HG03460 (cell line): ENCODE measurements at regions not wholly inside any gene's neighbourhood (a gene's known extent, or its start where the extent isn't known, plus 50 kb on each side); places are given as distances from the start of the nearest gene placed in this dataset.
"Not testable (repeated sequence)": the region's sequence is repeated elsewhere in the genome, so short reads cannot be mapped to it uniquely, and the experiment has no call there.

ENCODE experiments used
- ATAC-seq: cut with Tn5 transposase; IDR thresholded peaks from one replicate; pipeline ENCODE4 v1.9.1; 2021; ENCODE audit not compliant: unreplicated experiment

DNA sequence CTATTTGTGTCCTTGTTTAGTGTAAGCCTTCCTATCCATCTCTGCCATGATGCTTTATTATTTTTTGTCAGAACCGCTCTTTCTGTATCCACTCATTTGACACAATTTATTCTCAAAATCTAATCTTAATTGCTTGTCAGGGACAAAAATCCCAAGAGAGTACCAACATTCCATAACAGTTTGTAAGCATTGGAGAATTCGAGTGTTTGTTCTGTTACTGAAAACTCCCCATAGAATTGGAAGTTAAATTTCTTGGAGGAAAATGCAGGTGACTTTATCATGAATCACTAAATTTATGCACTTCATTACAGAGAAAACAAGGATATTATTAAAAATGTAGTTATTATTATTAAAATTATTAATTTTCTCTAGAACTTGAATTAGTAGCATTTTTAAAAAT is 1986.1 kb downstream of the ARAP2 start:
- no peak for ATAC-seq

- no peak for ATAC-seq
Measured at GRCh38 chr4:34261799-34262314, 1982.5 kb downstream of the ARAP2 start.

GRCh38 chr4:34269613-34270012 is 1974.7 kb downstream of the ARAP2 start:
- ATAC-seq = no peak

GRCh38 chr4:34271479-34272355 is 1972.6 kb downstream of the ARAP2 start:
- no peak for ATAC-seq

GRCh38 chr4:34279011-34279410 is 1965.3 kb downstream of the ARAP2 start:
- no peak for ATAC-seq

DNA sequence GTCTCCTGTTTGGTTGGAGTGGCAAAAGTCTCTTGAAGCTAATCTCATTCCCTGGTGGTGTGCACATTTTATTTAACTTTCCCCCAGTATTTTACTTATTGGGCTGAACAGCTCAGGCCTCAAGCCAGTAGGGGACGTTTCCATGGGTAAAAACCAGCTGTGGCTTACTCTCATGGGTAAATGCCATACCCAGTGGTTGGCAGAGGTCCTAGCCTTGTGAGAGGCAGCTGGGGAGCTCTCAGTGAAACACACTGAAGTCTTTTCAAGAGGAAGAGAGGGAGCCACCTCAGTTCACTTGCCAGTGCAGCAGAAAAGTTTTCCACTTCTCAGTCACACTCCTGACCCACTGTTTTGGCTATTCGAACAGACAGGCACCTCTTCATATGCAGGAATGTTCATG is 1964.2 kb downstream of the ARAP2 start:
- no peak for ATAC-seq

- ATAC-seq = no peak
Measured at GRCh38 chr4:34281826-34282225, 1962.5 kb downstream of the ARAP2 start.

DNA sequence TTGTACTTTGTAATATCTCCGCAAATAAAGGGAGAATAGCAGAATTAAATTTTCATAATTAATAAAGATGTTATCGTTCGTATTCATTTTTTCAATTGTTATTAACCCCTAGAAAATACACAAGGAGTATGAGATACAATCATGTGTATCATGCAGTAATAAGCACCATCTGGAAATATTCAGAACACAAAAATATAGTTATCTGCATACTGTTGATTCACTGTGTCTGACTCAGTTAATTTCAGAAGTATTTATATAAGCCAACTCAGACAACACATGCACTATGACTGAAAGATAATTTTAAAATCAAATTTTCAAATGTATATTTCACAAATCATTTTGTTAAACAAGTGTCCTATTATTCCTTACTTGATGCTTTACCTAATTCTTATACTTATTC is 1954.8 kb downstream of the ARAP2 start:
- no peak for ATAC-seq

GRCh38 chr4:34289962-34290361 is 1954.4 kb downstream of the ARAP2 start:
- ATAC-seq = no peak

- no peak for ATAC-seq
Measured at GRCh38 chr4:34293459-34293858, 1950.9 kb downstream of the ARAP2 start.

DNA sequence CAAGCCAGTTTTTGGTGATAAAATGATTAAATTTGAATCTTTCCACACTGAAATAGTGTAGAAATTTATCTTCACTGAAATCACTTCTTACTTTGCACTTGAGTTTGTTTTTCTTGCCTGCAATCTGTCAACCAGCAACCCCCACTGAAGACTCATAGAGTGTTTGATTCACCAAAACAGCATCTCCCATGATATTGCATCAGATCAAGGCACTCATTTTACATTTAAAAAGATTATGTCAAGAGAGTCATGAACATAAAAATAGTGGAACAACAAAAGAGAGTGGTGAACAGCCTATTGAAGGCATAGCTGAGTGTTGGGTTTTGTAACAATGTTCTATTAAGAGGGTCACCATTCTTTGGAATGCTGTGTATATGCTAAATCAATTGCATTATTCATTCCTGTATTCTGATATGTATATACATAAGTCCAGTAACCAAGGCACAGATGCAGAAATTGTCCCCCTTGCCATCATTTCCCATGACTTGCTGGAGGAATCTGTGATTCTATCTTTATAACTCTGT is 1934.9 kb downstream of the ARAP2 start:
- no peak for ATAC-seq

GRCh38 chr4:34318773-34319172 is 1925.5 kb downstream of the ARAP2 start:
- ATAC-seq = no peak

- ATAC-seq = no peak
Measured at GRCh38 chr4:34323549-34324320, 1920.6 kb downstream of the ARAP2 start.

DNA sequence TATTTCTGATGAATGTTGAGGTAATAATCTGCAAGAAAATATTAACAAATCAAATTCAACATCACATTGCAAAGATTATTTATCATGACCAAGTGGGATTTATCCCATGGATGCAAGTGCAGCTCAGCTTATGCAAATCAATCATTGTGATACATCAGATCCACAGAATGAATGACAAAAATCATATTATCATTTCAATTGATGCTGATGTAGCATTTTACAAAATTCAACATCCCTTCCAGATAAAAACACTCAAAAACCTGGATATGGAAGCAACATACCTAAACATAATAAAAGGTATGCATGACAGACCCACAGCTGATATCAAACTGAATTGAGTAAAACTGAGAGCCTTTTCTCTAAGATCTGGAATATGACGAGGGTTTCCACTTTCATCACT is 1915.4 kb downstream of the ARAP2 start:
- ATAC-seq = no peak

DNA sequence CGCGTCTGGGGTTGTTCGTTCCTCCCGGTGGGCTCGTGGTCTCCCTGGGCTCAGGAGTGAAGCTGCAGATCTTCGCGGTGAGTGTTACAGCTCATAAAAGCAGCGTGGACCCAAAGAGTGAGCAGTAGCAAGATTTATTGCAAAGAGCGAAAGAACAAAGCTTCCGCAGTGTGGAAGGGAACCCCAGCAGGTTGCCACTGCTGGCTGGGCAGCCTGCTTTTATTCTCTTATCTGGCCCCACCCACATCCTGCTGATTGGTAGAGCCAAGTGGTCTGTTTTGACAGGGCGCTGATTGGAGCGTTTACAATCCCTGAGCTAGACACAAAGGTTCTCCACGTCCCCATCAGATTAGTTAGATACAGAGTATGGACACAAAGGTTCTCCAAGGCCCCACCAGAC is 1909.2 kb downstream of the ARAP2 start:
- not testable (repeated sequence) for ATAC-seq

GRCh38 chr4:34335556-34335955 is 1908.8 kb downstream of the ARAP2 start:
- ATAC-seq = not testable (repeated sequence)

DNA sequence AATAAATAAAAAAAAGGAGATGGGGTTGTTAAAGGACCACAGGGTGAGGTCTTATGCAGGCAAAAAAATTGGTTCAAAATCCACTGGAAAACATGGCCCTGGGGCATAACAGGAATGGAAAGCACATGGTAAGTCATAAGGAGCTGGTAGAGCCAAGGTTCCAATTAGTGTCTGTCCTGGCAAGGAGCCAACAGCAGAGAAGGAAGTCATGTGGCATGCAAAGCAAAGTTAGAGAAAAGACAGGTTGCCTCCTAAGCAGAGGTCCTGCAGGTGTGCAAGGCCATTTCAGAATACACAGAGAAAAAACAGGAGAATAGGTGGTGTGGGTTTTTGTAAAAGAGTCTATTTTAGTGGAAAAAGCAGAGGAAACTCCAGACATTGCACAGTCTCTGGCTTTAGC is 1881.7 kb downstream of the ARAP2 start:
- no peak for ATAC-seq

DNA sequence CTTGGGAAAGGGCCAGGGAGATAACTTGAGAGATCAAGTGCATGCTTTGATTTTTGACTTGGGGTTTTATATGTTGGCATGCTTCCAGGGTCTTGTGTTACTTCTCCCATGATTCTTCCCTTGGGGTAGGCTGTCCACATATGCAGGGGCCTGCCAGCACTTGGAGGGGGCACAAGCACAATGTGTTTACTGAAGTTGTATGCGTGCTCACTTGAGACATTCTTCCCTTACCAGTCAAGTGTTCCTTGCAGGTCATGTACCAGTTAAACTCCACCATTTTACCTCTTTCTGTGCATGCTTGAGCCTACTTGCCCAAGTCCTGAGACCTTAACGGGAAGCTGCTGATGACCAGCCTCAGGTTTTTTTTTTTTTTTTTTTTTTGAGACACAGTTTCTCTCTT is 1880.5 kb downstream of the ARAP2 start:
- no peak for ATAC-seq

- no peak for ATAC-seq
Measured at GRCh38 chr4:34365946-34366345, 1878.4 kb downstream of the ARAP2 start.

GRCh38 chr4:34371676-34372075 is 1872.6 kb downstream of the ARAP2 start:
- ATAC-seq = no peak

- no peak for ATAC-seq
Measured at GRCh38 chr4:34372815-34373214, 1871.5 kb downstream of the ARAP2 start.

DNA sequence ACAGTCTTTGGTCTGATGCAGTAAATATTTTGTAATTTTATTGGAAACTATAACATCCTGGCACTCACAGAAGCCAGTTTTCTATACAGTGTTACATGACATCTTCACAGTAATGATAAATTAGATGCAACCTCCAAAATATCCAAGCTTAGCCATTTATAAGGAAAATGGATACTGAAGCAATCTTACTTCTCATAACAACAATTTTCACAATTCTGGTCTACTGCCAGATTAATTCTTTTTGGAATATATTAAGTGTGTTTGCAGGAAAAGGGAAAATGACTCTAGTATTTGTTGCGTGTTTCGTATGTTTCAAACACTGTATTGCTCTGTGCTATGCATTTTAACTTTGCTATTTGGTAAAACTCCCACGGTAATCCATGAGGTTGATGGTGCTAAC is 1870.9 kb downstream of the ARAP2 start:
- no peak for ATAC-seq
